GM19397 (cell line): ENCODE measurements at regions not wholly inside any gene's neighbourhood (a gene's known extent, or its start where the extent isn't known, plus 50 kb on each side); places are given as distances from the start of the nearest gene placed in this dataset.
"Not testable (repeated sequence)": the region's sequence is repeated elsewhere in the genome, so short reads cannot be mapped to it uniquely, and the experiment has no call there.

Experiments
- ATAC-seq: cut with Tn5 transposase; IDR thresholded peaks from one replicate; pipeline ENCODE4 v1.9.1; 2021; ENCODE audit warnings: mild to moderate bottlenecking, moderate library complexity; ENCODE audit not compliant: unreplicated experiment

DNA sequence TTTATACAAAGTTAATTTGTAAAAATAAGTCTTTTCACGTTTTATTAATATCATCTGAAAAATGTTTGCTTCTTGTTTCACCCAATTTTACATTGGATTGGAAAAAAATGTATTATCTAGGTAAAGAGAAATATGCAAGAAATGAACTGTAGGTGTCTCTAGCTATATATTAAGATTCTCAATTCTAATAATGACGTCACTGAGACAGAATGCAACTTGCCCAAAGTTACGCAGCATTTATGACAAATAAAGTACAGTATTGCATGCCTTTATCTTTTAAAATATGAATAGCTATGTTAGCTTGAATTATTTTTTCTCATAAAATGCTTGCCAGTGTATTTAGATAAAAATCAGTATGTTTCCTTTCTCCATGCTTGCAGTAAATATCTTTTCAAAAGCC, 728.8 kb downstream of the RERGL start:
- no peak for ATAC-seq

DNA sequence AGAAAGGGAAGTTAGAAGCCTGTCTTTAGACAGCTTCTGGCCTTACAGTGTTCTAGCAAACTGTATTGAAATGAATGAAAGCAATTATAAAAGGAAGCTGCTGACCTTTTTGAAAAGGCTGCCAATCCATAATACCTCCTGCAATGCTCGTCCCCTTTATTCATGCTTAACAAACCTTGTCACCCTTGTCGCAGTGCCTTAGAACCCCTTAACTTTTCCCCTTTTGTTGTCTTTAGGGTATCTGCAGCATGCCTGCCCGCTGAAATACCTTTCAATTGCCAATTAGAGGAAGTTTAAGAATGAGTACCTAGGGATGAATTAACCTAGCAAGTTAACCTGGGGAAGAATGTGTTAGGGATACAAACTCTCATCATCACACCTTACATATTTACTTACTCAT, 731.2 kb downstream of the RERGL start:
- no peak for ATAC-seq

DNA sequence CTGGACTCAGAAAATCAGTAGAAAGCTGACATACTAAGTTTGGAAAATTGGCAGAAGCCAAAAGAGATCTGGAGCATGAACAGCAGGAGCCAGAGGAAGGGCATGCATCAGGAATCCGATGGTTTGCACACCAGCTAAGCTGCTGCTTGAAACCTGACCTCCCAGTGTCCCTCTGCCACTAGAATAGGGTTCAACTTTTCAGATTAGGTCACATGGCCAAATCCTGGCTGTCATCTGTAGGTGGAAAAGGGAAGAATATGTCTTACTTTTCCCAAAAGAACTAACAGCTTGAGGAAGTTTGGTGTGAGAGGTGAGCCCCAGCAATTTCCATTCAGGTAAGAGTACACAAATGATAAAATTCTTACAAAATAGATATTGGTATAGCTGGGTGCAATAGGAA, 732.6 kb downstream of the RERGL start:
- no peak for ATAC-seq

DNA sequence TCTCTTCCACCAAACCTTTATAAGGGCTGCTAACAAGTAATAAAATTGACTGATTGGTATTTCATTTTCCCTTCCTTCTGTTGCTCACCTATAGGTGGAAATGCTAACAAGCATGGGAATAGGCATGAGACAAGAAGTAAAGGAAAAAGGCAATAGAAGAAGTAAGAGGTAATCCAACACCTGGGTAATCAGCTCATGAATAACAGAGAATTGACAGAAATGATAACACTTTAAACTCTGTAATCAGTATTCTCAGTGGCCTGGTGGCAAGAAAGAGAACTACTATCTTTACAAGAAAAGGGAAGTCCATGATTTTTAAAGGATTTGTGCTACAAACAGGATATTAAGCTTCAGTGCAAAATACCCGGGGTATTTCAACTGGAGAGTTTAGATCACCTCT, 737.8 kb downstream of the RERGL start:
- ATAC-seq, result no peak

DNA sequence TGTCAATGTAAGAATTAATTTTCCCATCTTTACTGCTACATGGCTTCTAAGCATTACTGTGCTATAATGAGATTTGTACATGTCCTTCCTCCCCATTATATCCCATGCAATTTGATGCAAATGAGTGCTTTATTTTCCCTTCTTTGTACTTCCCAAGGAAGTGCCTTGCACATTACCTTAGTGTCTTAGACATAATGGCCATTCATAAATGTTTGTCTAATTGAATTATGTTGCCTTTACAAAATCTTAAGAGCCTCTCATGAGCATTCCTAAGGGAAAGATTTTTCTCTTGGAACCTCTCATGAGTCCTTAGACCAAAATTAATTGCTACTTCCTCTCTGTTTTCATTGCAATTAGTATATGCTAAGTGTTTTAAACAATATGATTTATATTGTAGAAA, 741.7 kb downstream of the RERGL start:
- no peak for ATAC-seq

DNA sequence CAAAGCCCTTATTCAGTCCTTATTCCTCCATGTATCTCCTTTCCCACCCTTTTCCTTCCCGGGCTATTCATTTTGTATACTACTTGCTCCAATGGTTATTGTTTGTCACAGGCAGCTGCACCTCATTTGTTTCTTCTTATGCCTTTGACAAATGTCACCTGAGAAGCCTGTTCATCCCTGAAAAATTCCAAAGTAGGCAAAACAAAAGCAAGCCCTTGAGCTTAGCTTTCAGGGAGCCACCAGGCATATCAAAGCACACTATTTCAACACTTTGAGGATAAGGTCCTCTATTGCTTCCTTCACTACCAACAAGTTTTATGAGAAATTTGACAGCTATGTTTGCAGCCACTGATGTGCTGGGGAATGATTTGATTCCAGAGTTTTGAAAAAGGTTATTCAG, 738.7 kb upstream of the LMO3 start:
- no peak for ATAC-seq

DNA sequence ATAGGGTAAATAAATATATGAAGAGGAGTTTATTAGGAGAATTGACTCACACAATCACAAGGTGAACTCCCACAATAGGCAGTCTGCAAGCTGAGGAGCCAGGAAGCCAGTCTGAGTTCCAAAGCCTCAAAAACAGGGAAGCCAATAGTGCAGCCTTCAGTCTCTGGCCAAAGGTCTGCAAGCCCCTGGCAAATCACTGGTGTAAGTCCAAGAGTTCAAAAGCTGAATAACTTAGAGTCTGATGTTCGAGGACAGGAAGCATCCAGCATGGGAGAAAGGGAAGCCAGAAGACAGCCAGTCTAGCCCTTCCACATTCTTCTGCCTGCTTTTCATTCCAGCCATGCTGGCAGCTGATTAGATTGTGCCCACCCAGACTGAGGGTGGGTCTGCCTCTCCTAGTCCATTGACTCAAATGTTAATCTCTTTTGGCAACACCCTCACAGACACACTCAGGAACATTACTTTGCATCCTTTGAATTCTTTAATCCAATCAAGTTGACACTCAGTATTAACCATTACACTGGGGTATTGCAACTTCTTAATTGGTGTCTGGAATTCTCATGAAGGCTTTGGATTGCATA, 736.5 kb upstream of the LMO3 start:
- no peak for ATAC-seq

DNA sequence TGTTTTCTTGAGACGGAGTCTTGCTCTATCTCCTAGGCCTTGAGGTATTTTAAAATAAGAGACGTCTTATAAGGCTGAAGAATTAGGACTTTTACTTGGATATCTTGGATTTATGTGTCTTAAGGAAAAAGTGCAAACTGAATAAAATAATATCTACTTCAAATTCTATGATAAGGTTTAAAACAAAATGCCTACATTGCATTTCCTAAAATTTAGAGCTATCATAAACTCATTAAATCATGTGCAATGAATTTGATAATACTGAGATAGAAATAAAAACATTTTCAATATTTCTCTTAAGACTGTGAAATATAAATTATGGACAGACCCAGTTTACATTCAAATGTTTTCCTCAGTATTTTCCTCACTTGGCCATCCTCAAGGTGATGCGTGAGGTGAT, 729.5 kb upstream of the LMO3 start:
- no peak for ATAC-seq

DNA sequence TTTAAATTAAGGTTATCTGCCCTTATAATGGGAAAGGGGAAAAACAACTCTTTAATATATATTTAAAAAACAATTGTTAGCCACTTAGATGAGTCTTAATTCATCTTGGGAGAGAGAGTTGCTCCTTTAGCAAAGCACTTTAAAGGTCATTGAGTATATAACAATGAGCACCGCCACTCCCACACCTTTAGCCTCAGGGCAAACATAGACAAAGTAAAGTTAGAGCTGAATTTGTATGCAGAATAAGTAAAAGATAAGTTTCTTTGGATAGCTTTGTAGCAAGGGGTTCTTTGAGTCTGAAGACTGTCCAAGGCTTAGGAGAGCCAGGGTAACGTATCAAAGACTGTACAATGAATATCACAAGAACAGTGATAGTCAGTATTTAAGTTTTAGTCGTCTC, 728.8 kb upstream of the LMO3 start:
- no peak for ATAC-seq

DNA sequence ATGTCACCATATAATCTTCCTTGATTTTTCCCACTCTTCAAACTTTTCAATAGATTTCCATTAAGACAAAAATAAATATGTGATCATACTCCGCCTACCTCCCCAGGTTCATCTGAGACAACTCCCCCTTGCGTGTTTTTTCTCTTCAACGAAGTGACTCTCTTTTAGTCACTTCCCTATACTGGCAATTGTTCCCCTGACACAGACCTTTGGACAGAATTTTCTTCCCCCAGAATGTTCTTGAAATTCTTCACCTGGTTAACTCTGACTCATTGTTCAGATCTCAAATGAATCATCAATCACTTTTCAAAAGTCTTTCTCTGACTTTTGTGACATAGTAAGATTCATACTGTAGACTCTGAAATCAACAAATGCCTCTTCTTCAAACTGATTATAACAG, 727.3 kb upstream of the LMO3 start:
- no peak for ATAC-seq

DNA sequence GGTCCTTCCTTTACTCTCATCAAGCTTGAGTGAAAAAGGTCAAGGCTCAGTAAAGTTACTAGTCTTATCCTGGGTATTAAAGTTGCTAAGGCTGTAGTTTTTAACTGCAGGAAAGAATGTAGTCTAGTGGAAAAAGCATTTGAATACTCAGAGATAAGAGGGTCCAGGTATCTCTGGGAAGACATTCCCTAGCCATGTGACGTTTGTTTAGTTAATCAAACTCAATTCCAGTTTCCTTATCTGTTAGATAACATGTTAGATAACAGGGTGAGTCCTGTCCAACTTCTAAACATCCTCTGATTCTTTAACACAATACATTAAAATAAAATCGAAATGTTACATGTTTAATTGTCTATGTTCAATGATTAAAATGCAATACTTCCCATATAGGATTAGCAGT, 720.7 kb upstream of the LMO3 start:
- no peak for ATAC-seq

DNA sequence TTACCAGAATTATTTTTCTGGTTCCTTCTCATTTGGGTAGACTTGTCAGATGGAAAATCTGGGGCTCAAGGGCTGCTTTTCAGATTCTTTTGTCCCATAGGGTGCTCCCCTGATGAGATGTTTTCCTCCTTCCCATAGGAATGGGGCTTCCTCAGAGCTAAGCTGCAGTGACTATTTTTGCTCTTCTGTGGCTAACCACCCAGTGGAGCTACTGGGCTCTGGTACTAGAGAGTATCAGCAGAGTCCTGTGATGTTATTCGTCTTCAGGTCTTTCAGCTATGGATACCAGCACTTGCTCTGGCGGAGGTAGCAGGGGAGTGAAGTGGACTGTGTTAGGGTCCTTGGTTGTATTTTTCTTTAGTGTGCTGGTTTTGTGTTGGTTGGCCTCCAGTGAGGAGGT, 716.1 kb upstream of the LMO3 start:
- ATAC-seq, result no peak

DNA sequence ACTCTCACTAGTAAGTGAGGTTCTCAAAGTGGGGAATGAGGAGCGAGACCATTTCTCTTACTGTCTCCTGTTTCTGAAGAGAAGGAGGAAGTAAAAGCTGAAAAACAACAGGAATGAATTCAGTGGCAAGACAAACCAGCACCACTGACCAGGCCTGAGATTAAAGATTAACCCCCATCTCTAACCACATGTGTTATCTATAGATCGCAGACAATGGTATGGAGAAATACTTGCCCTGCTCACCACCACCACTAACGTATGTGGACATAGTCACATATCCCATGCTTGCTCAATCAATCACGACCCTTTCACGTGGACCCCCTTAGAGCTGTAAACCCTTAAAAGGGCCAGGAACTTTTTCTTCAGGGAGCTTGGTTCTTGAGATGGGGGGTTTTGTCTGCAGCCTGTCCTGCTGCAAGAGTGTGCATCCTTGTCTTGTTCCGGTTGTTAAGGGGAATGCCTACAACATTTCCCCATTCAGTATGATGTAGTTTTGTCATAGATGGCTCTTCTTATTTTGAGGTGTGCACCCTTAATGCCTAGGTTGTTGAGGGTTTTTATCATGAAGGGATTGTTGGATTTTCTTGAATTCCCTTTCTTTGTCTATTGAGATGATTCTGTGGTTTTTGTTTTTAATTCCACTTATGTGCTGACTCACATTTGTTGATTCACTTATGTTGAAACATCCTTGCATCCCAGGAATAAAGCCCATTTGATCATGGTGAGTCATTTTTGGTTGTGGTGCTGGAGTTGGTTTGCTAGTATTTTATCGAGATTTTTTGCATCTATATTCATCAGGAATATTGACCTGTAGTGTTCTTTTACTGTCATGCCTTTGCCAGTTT, 698.8 kb upstream of the LMO3 start:
- ATAC-seq, result no peak

DNA sequence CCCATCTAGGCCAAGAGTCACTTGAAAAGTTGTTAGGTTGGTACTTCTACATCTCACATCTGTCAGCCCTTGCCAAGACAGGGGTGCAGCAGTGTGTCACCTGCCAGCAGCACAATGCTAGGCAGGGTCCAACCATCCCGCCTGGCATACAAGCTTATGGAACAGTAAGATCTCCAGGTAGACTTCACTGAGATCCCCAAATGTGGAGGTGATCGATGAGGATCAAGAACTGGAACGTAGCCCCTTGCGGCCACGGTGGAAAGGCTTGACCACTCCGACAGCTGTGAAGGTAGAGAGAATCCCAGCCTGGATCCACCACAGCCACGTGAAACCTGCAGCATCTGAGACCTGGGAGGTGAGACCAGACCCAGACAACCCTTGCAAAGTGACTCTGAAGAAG, 696.0 kb upstream of the LMO3 start:
- no peak for ATAC-seq

DNA sequence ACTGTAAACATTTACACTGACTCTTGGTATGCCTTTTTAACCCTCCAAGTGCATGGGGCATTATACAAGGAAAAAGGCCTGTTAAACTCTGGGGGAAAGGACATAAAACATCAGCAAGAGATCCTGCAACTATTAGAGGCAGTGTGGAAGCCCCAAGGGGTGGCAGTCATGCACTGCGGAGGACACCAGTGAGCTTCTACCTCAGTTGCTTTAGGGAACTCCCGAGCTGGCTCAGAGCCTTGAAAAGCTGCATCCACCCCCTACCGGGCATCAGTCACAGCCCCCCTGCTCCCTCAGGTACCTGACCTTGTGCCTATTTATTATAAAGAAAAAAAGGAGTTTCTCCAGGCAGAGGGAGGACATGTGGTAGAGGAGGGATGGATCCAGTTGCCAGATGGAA, 695.6 kb upstream of the LMO3 start:
- no peak for ATAC-seq

DNA sequence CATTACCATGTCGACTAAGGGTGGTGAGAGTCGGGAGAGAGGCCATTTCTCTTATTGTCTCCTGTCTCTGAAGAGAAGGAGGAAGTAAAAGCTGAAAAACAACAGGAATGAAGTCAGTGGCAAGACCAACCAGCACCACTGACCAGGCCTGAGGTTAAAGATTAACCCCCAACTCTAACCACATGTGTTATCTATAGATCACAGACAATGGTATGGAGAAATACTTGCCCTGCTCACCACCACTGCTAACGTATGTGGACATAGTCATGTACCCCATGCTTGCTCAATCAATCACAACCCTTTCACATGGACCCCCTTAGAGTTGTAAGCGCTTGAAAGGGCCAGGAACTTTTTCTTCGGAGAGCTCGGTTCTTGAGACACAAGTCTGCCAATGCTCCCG, 690.9 kb upstream of the LMO3 start:
- ATAC-seq, result no peak

DNA sequence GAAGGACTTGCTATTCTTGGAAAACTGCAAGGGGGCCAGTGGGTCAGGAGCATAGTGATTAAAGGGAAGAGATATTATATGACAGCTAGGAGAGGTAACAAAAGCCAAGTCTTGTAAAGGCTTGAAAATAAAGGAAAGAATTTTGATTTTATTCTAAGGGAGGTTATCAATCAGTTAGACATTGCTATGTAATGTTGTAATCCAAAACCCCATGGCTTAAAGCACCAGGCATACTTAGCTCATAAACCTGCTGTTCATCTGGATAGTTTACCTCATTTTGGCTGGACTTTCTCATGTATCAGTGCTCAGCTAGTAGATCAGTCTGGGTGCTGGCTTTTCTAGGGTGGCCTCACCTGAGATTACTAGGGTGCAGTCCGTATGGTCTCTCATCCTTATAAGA, 680.9 kb upstream of the LMO3 start:
- ATAC-seq, result no peak

DNA sequence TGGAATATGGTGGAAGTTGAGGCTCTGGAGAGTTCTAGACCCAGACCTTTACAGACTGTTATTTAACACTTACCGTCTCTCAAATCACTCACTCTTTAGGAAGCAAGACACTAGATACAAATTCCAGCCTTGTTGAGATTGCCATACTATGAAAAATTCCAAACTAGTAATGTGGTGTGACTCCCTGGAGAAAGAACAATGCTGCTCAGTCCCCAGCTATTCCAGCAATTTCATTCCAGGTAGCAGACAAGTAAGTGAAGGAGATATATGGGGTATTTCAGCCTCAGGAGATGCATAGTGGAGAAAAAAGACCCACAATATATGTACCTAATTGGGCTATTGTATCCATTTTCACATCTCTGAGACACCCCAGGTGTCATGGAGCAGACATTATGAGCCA, 678.9 kb upstream of the LMO3 start:
- ATAC-seq, result no peak

DNA sequence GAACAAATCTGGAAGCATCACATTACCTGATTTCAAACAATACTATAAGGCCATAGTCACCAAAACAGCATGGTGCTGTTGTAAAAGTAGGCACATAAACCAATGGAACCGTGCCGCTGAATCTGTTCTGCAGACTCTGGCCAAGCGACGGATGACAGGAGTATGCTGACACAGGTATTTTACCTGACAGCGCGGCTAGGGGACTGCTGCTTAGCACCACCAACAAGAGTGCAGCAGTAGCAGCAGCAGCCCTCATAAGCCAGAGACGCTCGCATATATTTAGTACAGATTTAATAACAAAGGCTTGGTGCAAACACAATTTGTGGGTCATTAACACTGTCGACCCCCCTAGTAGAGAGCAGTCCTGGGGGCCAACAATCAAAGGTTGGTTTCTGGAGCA, 677.6 kb upstream of the LMO3 start:
- no peak for ATAC-seq

DNA sequence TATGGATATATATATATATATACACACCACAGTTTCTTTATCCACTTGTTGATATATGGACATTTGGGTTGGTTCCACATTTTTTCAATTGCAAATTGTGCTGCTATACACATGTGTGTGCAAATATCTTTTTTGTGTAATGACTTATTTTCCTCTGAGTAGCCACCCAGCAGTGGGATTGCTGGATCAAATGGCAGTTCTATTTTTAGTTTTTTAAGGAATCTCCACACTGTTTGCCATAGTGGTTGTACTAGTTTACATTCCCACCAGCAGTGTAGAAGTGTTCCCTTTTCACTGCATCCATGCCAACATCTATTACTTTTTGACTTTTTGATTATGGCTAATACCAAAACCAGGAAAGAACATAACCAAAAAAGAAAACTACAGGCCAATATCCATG, 676.2 kb upstream of the LMO3 start:
- ATAC-seq, result not testable (repeated sequence)

DNA sequence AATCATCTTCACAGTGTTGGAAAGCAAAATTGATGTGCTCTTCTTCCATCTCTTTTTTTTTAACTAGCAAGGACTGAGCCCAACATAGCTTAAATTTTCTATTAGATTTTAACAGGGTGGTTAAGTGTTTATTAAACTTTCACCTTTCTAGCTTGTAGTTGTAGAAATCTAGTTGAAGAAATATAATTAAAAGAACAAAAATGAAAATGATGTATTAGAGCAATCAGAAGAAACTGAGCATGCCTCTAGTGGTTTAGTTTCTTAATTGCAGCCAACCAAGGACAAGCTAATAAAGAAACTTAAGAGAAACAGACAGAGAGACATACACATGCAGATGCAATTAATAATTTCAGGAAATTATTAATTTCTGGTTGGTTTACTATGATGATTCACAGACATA, 673.0 kb upstream of the LMO3 start:
- ATAC-seq, result no peak

DNA sequence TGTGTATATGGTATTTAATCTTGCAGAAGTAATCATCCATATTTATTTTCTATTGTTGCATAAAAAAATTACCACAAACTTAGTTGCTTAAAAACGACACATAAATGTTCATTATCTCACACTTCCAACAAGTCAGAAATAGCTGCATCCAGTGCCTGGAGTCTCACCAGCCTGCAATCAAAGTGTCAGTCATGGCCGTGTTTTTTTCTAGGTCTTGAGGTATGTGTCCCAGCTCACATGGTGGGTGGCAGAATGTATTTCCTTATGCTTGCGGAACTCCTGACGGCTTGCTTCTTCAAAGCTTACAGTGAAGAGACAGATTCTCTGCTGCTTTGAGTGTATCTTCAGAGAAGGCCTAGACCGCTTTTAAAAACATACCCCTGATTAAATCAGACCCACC, 670.2 kb upstream of the LMO3 start:
- ATAC-seq, result no peak

DNA sequence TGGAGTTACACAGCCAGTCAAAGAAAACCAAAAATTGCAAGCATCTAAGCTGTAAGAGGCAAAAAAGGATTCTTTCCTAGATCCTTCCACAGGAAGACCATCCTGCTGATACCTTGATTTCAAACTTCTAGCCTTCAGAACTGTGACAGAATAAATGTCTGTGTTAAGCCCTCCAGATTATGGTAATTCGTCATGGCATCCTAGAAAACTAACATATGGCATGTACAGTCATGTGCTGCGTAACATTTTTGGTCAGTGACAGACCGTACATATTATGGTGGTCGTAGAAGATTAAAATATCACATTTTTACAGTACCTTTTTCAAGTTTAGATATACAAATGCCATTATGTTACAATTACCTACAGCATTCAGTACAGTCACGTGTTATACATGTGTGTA, 660.9 kb upstream of the LMO3 start:
- no peak for ATAC-seq
